H1 (cell line): ENCODE measurements at regions not wholly inside any gene's neighbourhood (a gene's known extent, or its start where the extent isn't known, plus 50 kb on each side); places are given as distances from the start of the nearest gene placed in this dataset.

Experiments
- CBX8 ChIP-seq: fragments of 300-800, 300-1000 bp; sonication (generic); IDR thresholded peaks from 2 replicates; pipeline ENCODE4 v1.7.1; 2016; ENCODE audit warnings: low read depth, low read length, borderline replicate concordance
- CHD7 ChIP-seq: fragments of 300-600 bp; sonication (generic); IDR thresholded peaks from 2 replicates; pipeline ENCODE4 v1.7.1; 2012; ENCODE audit warnings: low read length, moderate library complexity, mild to moderate bottlenecking, inconsistent platforms; ENCODE audit not compliant: insufficient replicate concordance
- KDM4A ChIP-seq: IDR thresholded peaks from one replicate; pipeline ENCODE4 v1.7.1; 2012; ENCODE audit warnings: low read depth, mild to moderate bottlenecking, moderate library complexity, low read length, inconsistent platforms; ENCODE audit not compliant: severe bottlenecking
- MAFK ChIP-seq: IDR thresholded peaks from 2 replicates; pipeline ENCODE4 v1.6.1; 2012; ENCODE audit warnings: low read depth, mild to moderate bottlenecking, improper control_type of control experiment, low read length
- SRF ChIP-seq: IDR thresholded peaks from 2 replicates; pipeline ENCODE4 v1.6.1; 2011; ENCODE audit warnings: mild to moderate bottlenecking, low read depth, low read length, moderate library complexity
- SUZ12 ChIP-seq: fragments of 200-600 bp; sonication (generic); IDR thresholded peaks from 2 replicates; pipeline ENCODE4 v1.6.1; 2012; ENCODE audit warnings: mild to moderate bottlenecking, inconsistent platforms, low read length, moderate library complexity, mixed read lengths
- TCF12 ChIP-seq: IDR thresholded peaks from 2 replicates; pipeline ENCODE4 v1.6.1; 2011; ENCODE audit warnings: low read depth, mild to moderate bottlenecking, low read length

DNA sequence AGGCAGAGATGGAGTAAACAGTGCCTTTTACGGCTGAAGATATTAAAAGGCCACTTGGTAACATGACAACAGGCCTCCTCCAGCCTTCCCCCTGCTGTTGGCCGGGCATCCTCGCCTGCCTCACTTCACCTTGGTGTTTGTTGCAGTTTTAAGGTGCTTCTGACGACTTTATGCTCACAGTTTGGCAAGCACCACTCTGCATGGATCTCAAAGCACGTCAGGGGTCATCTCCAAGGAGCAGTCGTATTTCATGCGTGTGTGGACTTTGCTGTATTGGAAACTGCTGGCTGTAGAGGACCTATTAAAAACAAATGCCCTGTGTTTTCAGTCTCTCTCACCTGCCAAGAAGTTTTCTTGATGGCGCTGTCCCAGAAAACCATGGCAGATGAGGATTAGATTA, 483.1 kb downstream of the RPS24 start (continued):
- no peak for TF ChIP-seq TCF12
- TF ChIP-seq CHD7: no peak
- TF ChIP-seq SUZ12: no peak
- no peak for TF ChIP-seq SRF
- no peak for TF ChIP-seq CBX8
- no peak for TF ChIP-seq MAFK
- no peak for TF ChIP-seq KDM4A
